ENCODE measurements at regions not wholly inside any gene's neighbourhood (a gene's known extent, or its start where the extent isn't known, plus 50 kb on each side); places are given as distances from the start of the nearest gene placed in this dataset.

- no peak for TF ChIP-seq CTCF (IDR thresholded peaks at IDR 0.05; ENCODE audit: control insufficient read depth, extremely low read depth, insufficient read depth)
Measured at GRCh38 chr10:29067628-29068027, 221.2 kb upstream of the LYZL1 start.

DNA sequence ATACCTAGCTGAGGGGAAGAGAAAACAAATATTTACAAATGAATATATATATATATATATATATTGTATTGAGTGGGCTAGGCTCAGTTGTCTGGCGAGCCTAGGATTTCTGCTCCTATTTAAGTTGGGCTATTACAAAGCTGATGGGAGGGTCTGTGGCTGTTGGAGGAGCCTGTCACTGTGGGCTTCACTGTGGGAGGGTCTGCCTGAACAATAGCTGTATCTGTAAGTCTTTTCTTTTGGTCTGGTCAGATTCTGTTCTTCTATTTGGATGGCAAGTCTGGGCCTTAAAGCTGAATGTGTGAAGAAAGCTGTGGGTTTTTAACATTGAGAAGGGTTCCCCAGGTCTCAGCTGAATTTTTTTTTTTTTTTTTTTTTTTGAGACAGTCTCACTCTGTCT lies 220.6 kb upstream of the LYZL1 start:
- H3K4me3 ChIP-seq (ENCODE audit: low read depth, low read length): no peak overlapping the region

More at GRCh38 chr10:29067628-29068027, 221.2 kb upstream of the LYZL1 start:
- H3K4me3 ChIP-seq (ENCODE audit: low read depth, low read length): no peak overlapping the region
- DNase-seq (ENCODE audit: low read depth): no peak

GRCh38 chr10:29068966-29069365 lies 219.9 kb upstream of the LYZL1 start:
- H3K4me3 ChIP-seq (ENCODE audit: low read depth, low read length): no peak overlapping the region
- DNase-seq (ENCODE audit: low read depth): no peak
- TF ChIP-seq CTCF (IDR thresholded peaks at IDR 0.05; ENCODE audit: control insufficient read depth, extremely low read depth, insufficient read depth): no peak

More for the DNA sequence above, 220.6 kb upstream of the LYZL1 start:
- no peak for TF ChIP-seq CTCF (IDR thresholded peaks at IDR 0.05; ENCODE audit: control insufficient read depth, extremely low read depth, insufficient read depth)
- DNase-seq (ENCODE audit: low read depth): no peak

DNA sequence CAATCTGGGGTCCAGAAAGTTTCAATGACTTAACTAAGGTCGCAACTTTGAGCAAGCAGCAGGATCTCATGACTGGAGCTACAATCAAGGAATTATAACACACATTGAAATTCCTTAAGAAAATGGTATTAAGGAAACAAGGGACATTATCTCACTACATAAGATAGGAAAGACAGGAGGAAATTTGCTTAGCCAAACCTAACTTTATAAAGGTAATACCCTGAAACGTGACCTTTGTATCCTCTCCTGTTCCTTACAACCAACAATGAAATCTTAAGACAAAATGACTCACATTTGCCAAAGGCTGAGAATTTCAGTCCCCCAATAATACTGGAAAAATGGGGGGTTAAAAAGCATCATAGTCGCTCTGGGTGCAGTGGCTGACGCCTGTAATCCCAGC lies 218.9 kb upstream of the LYZL1 start:
- no peak overlapping the region for H3K4me3 ChIP-seq (ENCODE audit: low read depth, low read length)
- TF ChIP-seq CTCF (IDR thresholded peaks at IDR 0.05; ENCODE audit: control insufficient read depth, extremely low read depth, insufficient read depth): no peak
- no peak for DNase-seq (ENCODE audit: low read depth)

GRCh38 chr10:29078919-29079318 lies 210.0 kb upstream of the LYZL1 start:
- no peak for DNase-seq (ENCODE audit: low read depth)
- TF ChIP-seq CTCF (IDR thresholded peaks at IDR 0.05; ENCODE audit: control insufficient read depth, extremely low read depth, insufficient read depth): no peak
- H3K4me3 ChIP-seq (ENCODE audit: low read depth, low read length): no peak overlapping the region

GRCh38 chr10:29081231-29081630 lies 207.6 kb upstream of the LYZL1 start:
- H3K4me3 ChIP-seq (ENCODE audit: low read depth, low read length): no peak overlapping the region
- no peak for DNase-seq (ENCODE audit: low read depth)
- TF ChIP-seq CTCF (IDR thresholded peaks at IDR 0.05; ENCODE audit: control insufficient read depth, extremely low read depth, insufficient read depth): no peak

GRCh38 chr10:29081951-29082685 lies 206.8 kb upstream of the LYZL1 start:
- no peak for TF ChIP-seq CTCF (IDR thresholded peaks at IDR 0.05; ENCODE audit: control insufficient read depth, extremely low read depth, insufficient read depth)
- DNase-seq (ENCODE audit: low read depth): no peak
- H3K4me3 ChIP-seq (ENCODE audit: low read depth, low read length): no peak overlapping the region

All from LNCaP clone FGC (cell line).